GM19455 (cell line): ENCODE measurements at regions not wholly inside any gene's neighbourhood (a gene's known extent, or its start where the extent isn't known, plus 50 kb on each side); places are given as distances from the start of the nearest gene placed in this dataset.
A peak's percentile ranks its signal among the peaks of the same experiment; 100 is the strongest.

Source experiments
- ATAC-seq: cut with Tn5 transposase; IDR thresholded peaks from one replicate; pipeline ENCODE4 v1.9.1; 2021; ENCODE audit not compliant: unreplicated experiment

DNA sequence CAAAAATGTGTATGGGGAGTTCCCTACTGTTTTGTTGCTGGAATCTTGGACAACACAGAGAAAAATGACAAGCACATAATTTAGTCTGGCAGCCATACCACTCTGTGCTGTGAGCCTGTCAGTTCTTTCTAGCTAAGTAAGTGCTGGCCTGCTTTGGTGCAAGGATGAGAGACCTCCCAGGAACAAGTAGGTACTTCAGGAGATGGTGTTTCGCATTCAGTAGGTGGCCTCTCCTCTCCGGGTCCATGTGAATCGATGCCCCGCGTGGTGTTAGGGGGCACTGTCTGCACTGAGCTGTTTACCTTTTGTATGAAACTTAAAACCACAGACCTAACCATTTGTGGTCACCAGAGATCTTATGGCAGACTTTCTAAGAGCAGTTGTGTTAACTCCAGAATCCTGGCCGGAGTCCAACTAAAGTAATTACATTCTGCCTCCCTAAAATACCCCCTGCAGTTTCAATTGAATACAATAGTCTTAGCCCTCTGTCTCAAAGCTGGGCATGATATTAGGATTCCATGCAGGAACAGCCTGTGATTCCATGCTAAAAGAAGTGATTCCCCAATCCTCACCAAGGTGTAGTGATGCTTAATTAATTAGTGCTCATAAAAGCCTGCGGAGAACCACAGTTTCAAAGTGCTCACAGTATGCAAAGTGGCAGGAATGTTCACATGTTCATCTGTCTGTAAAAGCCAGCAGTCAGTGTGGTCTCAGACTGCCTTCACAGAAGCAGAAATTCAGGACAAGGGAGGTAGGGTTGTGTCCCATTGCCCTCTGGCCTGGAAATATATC is 64.2 kb downstream of the LLPH start:
- peak; percentile 59 for ATAC-seq

DNA sequence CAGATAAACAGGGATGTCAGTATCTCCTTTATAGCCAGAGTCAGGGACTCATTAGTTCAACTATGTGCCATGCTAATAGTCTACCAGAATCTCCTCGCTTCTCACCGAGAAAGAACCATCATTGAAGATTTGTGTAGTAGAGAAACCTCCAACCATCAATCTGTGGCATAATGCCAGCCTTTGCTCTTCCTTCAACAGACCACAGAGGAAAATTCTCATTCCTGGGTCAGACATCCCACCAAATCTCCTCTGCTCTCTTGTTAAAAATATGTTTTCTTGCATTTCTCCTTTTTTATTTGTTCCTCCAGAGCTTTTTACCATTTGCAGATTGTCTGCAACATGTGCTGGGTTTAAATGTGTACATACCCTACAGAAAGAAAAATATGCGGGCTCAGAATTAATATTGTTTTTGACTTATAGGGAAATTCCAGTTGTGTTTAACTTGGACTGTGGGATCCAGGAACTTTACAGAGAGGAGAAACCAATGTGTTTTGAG is 64.9 kb downstream of the LLPH start:
- ATAC-seq, result no peak

DNA sequence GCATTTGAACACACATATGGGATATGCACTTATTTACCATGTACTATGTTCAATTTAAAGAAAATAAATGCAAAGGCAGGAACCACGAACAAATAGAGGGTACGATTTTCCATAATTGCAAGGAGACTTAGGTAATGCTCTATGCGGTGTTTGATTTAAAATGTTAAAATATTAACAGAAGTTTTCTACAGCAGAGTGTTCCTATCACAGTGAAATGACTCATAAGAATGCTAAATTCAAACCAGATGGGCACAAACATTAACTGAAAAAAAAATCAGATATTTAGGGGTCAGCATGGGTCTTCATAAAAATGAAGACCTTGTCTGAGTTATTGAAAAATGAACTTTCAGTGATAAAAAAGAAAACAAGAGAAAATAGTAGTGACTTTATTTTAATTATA is 65.4 kb downstream of the LLPH start:
- no peak for ATAC-seq

DNA sequence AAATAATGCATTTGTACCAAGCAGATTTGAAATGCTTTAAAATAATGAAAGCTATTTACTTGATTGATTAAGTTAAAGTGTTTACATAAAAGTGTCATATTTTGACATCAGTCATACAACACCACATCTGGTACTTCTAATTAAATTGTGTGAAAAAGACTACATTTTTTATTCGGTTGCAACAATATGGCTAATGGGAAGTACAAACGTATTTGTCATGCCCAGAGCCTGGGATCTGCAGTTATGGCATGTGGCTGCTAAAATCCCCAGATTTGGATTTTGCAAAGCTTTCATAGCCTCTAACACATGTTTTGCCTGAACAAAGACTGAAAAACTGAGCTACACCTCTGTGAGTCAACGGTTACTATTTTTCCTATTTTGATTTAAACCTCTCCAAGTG is 66.6 kb downstream of the LLPH start:
- no peak for ATAC-seq

DNA sequence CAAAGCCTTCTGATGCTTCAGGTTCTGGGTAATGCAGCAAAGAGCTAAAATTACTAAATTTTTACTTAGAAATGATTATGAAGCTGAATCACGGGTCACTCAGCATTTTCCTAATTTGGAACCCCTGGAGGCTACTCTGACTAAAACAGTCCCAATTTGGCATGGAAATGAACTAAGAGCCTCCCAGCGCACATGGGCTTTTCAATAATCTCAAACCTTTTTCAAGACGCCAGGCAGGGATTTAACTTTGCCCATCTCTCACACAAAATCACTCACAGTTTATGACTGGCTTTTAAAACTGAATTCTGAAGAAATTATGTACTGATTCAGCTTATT is 68.3 kb downstream of the LLPH start:
- no peak for ATAC-seq

DNA sequence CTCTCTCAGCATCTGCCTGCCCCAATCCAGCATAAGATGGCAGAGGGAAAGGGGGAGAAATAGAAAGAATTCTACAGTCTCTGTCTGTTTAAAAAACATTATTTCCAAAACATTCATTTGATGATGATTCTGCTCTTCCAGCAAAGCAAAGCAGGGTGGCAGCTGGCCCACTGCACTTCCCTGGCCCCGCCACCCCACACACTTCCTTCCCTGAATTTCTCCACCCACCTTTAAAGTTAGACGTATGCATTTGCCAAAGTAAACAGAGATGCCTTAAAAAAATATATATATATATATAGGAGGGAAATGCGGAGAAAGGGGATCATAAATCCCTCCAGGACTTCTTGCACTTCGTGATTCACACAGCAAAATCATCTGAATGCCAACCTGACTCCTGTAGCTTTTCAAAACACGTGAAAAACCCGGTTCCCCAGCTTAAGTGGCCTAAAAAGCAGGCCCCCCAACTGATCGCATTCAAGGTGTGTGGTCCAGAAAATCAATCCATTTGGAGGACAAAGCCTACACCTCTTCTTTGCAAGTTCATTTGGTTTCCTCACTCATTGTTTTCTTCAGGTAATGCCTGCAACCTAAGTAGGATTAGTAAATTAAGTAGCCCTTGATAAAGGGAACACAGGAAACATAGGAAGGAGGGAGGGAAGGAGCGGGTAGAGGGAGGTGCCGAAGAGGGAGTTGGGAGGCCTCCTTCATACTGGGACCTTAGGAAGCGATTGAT is 68.8 kb downstream of the LLPH start:
- no peak for ATAC-seq

DNA sequence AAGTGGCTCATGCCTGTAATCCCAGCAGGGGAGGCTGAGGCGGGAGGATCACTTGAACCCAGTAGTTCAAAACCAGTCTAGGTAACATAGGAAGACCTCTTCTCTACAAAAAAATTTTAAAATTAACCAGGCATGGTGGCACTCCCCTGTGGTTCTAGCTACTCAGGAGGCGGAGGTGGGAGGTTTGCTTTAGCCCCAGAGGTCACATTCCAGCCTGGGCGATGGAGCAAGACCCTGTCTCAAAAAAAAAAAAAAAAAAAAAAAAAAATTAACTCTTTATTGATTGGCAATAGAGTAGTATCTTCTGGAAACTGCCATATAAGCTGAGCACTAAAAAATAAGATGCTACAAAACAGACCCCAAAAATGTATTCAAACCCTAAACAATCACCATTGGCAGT is 69.5 kb downstream of the LLPH start:
- no peak for ATAC-seq

DNA sequence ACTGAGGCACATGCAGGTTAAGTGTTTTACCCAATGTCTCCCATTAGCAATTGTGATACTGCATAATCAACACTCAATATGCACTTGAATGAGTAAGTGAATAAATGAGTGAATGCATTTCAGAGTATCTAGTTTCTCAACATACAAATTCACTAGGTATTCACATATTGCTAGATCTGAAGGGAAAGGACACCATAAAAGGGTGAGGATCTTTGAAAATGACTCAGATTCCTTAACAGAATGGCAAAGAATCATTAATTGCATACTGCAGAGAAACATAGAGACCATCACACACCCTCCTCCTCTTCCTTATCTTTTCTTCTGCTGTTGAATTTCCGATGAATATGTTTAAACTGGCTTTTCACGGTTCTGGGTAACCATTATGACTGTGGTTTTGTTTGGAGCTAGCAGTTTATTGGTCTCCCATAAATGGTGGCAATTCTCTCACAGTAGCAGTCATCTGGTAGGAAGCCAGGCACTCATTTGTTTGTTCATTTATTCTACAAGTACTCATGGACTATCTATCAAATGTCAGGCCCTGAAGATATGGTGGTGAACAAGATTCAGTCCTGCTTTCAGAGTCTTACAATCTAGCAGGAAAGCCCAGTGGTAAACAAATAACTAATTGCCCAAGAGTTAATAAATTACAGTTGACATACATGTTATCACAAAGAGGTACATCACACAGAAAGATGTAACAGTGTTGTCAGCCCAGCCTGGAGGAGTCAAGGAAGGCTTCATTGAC is 70.2 kb downstream of the LLPH start:
- no peak for ATAC-seq

DNA sequence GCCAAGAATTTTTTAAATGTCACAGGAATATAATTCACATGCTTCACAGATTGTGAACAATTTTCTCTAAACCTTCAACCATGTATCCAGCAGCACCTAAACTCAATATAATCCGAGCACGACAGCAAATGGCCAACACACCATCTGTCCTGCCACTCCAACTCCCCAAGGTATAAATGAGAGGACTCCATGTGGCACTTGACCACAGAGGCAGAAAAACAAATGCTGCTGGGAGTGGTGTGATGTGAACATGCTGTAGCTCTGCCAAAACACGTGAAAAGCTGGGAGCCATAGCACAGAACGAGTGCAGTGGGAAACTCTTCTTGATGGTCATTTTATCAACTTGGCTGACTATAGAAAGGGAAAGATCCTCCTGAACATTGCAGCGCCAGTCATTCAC is 70.9 kb downstream of the LLPH start:
- ATAC-seq, result no peak

DNA sequence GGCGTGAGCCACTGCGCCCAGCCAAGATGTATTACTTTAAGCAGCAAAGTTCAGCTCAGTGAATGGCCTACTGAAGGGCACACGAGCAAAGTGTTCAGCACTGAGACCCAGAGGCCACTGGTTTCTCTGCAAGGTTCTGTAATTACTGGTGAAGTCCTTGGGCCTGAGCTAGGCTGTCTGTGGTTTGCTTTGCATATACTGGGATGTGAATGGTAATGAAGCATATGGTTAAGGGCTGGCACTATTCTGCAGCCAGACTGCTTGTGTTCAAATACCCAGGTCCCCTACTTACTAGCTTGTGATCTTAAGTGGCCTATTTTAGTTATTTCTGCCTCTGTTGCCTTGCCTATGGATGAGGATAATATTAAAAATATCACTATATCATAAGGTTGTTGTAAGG is 72.0 kb downstream of the LLPH start:
- no peak for ATAC-seq

DNA sequence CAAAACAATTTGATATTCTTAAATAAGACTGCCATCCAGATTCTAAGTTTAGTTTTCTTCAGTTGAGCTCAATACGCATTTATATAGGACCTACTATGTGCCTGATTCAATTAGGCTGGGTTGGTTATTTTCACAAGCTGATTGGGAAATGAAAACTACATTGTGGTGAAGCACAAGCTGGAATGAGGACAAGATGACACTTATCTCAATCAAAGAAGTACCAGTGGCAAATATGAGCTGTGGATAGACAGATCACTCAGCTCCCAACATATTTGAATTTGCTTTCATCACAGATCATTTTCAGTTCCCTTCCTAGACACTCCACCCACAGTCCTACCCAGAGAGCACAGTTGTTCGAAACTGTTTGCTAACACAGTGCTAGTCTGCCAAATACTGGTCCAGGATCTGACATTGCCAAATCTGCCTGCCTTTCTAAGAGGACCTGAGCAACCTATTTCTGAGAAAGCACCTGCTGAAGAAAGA is 74.7 kb downstream of the LLPH start:
- peak; percentile 56 for ATAC-seq

DNA sequence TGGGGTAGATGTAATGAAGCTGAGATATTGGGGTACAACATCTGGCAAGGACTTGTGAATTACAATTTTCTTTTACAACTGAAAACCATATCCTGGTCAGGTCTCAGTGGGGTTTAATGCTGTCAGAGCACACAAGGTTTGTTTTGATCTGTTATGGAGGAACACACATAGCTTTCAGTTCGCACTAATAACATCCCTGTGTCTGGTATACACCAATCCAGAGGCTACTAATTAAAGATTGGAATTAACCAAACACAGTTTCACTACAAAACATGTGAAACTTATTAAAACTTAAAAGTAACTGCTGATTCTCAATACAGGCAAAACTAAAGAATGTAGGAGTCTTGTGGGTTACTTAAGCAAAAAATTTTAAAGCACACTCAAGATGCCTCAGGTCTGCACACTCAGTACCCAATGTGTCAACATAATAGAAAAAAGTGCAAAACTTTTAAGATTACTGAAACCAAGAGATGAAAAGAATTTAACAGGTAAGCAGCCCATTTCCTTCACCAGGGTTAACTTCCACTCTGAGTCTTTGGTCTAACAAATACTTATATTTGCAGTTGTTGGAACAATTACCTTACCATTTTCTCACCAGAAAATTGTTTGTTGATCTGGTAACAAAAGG is 77.4 kb downstream of the LLPH start:
- ATAC-seq, result no peak

DNA sequence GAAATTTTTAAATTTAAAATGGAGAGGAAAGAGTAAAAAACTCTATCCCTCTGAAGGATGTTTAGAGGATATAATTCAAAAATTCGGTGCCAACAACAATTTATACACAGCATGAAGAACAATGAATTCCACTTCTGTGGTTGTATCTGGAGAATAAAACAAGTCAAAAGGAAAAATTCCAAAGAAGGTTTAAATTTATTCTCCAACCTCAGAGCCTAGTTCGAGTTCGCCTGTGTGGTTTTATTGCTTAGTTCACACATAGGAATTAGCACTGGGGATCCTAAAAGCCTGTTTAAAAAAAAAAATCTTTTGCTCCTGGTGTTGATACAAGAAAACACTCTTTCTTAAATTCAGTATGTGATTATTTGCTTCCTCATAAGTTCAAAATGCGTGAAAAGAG is 79.2 kb downstream of the LLPH start:
- ATAC-seq, result no peak

DNA sequence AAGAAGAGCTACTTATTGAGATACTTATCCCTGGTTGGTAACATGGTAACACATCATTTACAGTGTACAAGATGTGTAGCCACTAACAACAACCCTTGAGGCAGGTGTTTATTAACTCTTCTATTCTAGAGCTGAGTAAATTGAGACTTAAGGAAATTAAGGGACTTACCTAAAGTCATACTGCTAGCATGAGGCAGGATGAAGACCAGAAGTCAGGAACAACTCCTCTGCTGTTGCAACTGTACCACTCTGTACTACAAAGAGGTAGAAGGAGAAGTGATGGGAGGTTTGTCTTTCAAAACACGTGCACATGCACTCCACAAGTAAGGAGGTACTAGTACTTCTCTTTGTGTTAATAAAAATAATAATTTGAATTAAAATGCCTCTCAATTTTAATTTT is 79.9 kb downstream of the LLPH start:
- ATAC-seq, result no peak

DNA sequence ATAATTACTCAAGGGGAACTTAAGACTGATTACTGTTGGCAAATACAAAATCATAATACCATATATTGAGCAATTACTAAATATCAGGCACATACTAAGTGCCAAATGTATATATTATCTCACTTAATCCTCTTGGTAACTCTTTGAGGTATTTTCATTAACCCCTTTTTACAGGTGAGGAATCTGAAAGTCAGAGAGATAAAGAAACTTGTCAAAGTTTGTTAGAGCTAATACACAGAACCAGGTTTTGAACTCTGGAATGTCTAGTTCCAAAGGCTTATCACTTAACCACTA is 80.3 kb downstream of the LLPH start:
- ATAC-seq, result no peak

DNA sequence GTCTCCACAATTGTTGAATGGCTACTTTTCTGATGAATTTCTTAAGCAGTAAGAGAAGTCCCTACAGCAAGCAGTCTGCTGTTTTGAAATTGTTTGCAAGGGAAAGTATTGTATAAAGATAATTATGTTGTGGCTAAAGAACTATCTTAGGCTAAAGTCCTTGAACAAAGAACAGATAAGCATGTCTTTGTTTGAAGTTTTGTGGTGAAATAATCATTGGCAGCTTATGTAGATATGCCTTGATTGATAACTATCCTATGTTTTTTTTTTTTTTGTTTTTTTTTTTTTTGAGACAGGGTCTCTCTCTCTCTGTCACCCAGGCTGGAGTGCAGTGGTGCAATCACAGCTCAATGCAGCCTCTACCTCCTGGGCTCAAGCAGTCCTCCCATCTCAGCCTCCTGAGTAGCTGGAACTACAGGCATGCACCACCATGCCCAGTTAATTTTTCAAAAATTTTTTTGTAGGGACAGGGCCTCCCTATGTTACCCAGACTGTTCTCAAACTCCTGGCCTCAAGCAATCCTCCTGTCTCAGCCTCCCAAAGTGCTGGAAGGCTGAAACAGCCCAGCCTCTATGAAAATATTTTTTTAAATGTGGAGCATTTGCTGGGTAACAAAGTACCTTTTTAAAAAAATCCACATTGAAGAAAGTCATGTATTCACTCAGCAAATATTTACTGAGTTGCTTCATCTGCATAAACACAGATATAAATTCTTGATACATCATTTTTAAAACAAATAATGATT is 80.8 kb downstream of the LLPH start:
- ATAC-seq, result no peak

DNA sequence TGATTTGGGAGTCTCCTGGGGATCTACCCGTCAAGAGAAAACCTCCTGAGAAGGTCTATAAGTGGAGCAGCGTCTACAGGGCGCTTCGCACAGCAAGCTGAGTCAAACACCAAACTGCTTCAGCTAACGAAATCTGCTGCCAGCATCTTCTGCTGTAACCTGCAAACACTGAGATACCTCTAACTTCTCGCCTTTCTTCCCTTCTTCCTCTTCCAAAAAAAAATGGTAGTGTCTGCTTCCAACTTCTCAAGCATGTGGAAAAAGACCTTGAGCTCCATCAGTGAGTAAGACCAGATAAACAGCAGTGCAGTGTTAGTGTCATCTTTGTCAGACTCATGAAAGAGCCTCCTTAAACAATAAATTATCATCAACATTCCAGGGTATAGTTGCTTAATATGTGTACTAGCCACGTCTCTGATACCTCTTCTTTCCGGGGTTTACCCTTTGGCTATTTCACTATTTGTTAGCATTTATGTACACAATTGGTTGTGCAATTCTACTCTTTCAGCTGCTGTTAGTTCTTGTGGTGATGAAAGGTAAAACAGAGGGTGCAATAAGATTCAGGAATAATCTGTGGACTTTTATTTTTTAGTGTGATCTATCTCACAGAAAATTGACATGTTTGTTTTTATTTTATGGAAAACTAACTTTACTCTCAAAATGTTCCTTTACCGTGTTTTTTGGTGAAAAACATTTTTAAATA is 81.6 kb downstream of the LLPH start:
- ATAC-seq, result no peak

DNA sequence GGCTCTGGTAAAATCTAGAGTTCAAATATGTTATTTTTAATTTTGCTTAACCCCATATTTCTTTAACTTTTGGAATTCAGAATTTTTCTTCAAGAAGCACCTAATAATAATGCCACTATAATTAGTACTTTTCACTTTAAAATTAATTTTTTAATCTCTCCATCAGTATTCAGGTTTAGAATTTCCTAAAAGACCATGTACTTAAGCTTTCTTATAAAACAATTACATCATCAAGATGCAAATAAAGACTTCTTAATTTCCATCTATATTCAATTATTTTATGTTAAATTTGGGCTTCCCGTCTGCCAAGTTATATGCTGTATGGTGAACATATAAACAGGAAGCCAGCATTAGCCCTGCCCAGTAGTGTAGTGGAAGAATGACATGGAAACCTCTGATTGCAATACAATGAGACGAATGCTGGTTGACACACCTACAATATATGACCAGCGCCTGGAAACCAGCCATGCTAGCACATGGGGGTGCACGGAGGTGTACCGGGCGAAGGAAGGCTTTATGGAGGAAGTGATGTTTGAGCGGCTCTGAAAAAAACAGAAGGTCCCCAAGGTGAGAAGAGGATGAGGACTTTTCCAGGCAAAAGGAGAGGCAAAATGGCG is 82.2 kb downstream of the LLPH start:
- no peak for ATAC-seq

DNA sequence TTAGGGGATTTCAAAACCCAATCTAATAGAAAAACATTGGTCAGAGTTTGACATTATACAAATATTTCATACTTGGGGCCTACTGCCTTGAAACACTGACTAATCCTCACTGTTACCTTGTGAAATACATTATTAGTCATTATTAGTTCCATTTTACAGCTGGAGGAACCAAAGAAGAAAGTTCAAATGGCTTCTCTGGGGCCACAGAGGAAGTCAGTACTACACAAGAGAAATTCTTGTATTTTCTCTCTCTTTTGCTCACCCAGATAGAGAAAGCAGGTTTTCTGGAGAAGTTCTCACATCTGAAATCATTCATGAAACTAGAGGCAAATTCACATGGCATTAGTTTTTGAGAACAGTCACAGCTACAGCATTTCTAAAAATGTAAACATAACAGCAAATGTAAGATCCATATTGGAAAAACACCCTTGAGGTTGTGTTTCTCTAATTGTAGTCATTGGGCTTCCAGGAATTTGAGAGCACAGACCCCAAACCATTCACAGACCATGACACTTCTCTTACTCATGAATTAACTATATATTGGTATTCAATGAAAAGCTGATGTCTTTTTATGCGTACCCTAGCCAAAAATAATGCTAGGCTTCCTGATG is 83.0 kb downstream of the LLPH start:
- peak; percentile 93 for ATAC-seq
